Lung microvascular endothelial cell (primary cell): ENCODE measurements at regions not wholly inside any gene's neighbourhood (a gene's known extent, or its start where the extent isn't known, plus 50 kb on each side); places are given as distances from the start of the nearest gene placed in this dataset.
"Not testable (repeated sequence)": the region's sequence is repeated elsewhere in the genome, so short reads cannot be mapped to it uniquely, and the experiment has no call there.

Experiments used
- DNase-seq, 2 donors: peaks; one replicate each; pipeline versions ENCODE4 v3.0.0 to v3.0.0-alpha.2; 2010; ENCODE audit warnings: low read depth in 2 of 2

DNA sequence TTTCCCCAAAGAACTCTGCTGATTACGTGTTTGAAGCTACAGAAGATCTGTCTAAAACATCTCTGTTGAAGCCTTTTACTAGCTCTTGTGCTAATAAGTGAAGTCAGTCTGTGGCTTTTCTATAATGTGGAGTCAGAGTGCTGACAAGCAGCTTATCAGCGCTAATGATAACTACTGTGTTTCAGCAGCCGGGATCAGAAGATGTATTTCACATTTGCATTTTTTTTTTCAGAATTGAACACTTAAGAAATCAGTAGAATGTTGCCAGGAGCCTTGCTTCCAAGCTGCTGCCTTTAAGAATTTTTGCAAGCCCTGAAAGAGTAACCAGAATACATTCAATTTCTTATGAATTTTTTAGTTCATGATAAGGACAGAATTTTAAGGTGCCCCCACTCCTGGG is 519.4 kb upstream of the NR5A2 start:
- no peak for DNase-seq

DNA sequence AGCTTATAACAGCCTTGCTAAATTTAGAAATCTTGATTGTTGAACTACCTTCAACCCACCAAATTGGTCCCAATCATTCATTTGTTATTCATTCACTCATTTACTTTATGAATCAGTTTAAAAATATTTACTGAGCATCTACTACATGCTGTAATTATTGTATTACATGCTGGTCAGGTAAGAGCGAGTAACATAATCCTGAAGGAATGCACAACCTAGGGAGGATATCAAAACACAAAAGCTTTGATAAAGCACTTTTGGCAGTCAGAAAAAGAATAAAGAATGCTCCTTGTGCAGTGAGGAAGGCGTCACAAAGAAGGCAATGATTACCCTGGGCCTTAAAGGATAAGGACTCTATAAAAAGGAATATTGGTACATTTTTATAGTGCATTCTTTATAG is 518.9 kb upstream of the NR5A2 start:
- no peak for DNase-seq

DNA sequence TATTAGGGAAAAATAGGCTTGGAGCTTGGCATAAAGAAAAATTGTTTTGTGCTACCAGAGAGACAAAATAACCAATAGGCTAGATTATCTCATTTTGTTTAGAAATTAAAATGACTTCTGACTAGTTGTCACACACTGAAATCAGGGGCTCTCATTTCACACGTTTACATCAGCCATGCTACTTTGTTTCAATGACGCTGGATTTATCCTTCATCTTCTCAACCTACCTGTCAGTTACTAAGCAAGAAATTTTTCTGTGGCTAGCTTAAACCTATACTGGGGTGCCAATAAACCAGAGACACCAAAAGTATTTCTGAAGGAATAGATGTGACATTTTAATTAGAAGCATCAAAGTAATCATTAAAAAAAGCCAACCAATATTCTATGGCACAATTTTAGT is 518.1 kb upstream of the NR5A2 start:
- no peak for DNase-seq

DNA sequence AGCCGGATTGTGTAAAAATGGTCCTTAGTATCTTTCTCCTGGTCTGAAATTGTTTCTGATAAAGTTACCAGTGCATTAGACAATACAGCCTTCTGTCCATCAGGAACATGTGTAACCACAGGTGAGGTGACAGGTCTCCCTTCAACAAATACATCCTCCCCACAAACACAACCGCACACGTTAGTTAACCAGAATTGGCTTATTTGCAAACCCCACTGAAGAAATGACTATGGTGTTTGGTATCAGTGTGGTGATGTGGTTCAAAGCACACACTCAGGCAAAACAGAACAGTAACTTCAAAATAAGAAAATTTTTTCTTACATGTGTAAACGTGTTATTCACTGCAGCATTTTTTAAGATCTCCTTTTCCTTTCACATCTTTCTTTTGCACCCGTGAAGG is 517.2 kb upstream of the NR5A2 start:
- DNase-seq: no peak

DNA sequence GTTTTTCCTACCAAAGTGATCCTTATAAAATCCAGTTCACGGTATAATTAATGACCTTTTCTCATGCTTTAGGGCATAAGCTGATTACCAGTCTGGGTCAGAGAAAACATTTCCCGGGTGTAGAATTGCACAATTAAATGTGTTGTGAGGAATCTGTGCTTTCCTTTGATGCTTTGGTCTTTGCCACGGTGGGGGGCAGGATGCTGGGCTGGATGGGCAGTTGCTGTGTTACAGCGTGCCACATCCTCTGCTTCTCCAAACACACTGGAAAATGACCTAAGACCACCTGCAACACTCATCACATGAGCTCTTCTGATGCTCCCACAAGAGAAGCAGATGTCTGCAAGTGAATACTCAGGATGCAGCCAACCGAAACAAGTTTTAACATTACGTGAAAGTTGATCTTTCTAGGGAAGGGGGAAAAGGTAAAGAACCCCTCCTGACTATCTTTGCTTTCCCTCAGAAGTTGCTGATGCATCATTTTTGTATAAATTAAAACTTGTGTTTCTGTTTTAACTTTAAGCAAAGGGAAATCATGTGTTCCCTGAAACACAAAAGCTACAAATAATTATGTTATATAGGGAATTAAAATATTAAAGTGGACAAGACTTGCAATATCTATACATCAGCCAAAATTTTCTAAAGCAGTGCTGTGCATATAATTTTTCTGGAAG is 515.3 kb upstream of the NR5A2 start:
- no peak for DNase-seq

DNA sequence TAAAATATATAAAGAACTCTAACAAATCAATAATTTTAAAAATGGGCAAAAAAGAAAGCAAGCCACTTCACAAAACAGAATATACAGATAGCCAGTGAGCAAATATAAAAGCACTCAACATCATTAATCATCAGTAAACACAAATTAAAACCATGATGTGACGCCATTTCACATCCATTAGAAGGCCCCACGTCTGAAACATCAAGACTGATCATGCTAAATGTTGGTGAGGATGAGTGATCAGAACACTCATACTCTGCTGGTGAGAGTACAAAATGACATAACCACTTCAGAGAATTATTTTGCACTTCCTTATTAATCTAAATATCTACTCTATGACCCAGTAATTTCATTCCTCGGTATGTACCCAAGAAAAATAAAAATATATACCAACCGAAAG is 512.2 kb upstream of the NR5A2 start:
- no peak for DNase-seq

DNA sequence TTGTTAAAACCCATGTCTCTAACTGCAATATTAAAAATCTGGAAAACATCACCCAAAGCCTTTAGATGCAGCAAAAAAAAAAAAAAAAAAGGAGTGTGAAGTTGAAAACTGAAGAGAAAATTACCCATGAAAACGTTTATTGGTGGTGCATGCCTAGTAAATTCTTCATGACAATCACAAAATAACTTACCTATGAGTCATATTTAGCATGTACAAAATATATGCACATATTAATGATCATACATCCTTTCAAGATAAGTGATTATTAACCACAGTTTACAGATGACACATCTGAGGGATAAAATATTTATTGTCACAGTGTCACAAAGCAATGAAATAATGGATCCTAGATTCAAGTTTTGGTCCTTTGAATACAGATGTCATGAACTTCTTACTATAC is 505.2 kb upstream of the NR5A2 start:
- DNase-seq: no peak

DNA sequence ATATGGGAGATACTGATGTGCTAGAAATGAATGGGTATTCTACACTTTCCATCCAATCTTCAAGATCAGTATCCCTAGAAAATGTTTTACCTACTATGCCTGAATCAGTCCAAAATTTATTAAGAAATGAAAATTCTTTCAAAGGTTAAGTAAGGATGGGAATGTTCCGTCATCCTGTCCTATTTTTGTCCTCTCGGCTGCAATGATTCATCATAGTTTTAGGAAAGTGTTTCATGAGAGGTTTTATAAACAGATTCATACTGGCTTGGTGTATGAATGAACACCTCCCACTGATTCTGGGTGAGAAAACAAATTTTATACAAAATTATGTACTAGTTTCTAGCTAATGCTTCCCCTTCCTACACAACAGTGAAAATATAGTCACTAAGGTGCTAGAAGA is 504.6 kb upstream of the NR5A2 start:
- no peak for DNase-seq

DNA sequence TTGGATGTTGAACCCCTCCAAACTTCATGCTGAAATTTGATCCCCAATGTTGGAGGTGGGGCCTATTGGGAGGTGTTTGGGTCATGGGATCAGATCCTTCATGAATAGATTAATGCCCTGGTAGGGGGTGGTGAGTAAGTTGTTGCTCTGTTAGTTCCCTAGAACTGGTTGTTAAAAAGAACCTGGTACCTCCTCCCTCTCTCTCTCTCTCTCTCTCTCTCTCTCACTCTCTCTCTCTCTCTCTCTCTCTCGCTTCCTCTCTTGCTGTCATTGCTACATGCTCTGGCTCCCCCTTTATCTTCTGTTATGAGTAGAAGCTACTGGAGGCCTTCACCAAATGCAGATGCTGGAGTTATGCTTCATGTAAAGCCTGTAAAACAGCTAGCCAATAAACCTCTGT is 498.2 kb upstream of the NR5A2 start:
- no peak for DNase-seq

DNA sequence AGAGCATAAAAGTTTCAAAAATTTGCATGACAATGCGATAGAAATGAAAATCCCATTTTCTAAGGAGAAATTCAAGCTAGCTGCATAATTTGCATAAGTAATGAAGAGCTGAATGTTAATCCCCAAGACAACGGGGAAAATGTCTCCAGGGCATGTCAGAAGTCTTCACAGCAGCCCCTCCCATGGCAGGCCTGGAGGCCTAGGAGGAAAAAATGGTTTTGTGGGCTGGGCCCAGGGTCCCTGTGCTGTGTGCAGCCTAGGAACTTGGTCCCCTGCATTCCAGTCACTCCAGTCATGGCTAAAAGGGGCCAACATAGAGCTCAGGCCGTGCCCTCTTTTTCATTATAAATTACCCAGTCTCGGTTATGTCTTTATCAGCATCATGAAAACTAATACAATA is 494.1 kb upstream of the NR5A2 start:
- not testable (repeated sequence) for DNase-seq

DNA sequence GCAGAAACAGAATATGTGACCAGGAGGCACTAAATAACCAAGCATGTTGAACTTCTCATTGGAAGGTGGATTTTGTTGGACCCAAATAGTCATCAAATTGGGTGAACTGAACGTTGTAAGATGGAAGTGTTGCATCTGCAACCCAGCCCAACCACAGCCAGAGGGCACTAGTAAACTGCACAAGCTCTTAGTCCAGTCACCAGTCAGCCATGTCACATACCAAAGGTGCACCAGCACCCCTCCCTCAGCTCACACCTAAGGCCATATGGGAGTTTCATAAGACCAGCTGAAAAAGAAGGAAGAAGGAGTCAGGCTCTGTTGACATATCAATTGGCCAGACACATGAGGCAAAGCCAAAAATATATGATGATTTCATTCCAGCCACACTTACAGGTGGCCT is 481.7 kb upstream of the NR5A2 start:
- peak; percentile 35 to 36 for DNase-seq

DNA sequence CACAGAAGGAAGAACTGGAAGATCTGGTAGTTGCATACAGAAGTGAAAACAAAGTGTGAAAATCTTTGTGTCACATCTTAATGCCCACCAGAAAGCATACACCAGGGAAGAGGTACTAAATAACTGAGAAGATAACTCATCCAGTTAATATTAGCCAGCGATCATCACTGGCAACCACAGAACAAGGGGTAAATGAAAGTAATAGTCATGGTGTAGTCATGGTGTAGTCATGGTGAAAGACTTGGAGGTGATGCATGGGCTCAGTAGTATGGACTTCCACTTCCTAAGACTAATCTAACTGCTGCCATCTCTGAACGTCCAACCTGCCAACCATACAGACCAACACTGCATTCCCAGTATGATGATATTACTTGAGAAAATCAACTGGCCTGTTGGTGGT is 481.2 kb upstream of the NR5A2 start:
- no peak for DNase-seq

DNA sequence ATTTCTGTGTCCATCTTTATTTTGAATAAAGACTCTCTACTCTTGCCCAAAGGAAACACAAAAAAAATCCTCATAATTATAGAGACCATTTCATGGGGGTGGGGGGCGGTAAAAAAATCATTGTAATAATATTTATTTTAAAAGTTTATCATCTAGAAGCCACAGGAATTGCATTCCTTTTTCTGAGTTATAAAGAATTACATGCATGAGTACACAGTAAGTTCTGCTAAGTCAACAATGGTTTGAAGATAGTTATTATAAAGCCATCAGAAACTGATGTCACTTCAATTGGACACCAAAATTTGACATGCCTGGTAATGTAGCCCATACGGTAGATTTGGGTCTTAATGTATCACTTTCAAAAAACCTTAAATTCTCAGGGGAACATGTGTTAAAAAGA is 478.1 kb upstream of the NR5A2 start:
- no peak for DNase-seq

DNA sequence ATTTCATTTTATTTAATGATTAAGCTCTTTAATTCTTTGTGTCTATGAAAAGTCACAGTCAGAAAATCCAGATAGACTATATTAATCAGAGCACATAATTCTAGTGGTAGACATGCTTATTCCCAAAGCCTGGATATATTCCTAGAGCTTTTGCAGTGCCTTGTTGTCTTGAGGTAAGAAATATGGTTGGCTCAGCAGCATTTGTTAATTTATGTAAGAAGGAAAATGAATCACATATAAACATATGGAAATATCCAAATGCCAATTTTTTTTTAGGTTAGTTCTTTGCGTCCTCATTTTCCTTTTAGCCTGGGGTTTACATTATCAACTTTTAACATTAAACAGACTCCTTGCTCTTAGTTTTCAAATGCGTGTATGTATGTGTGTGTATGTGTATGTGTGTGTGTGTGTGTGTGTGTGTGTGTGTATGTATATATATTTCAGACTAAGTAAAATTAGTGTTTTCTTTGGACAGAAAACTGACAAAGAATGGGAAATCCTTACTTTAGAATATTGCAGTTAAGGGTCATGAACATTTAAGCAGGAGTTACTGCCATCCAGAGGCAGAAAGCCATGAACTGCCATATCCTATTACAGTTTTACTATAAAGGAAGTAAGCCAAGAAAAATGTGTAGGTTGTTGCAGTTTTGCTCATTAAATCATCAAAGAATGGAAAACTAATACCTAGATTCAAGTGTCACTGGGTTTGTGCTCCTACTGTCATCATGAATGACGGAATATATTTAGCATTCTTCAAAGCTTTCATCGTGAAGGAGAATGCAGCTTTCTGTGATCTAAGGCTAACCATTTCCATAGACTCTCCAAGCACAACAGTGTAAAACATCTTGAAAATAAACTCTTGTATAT is 477.1 kb upstream of the NR5A2 start:
- DNase-seq: no peak

DNA sequence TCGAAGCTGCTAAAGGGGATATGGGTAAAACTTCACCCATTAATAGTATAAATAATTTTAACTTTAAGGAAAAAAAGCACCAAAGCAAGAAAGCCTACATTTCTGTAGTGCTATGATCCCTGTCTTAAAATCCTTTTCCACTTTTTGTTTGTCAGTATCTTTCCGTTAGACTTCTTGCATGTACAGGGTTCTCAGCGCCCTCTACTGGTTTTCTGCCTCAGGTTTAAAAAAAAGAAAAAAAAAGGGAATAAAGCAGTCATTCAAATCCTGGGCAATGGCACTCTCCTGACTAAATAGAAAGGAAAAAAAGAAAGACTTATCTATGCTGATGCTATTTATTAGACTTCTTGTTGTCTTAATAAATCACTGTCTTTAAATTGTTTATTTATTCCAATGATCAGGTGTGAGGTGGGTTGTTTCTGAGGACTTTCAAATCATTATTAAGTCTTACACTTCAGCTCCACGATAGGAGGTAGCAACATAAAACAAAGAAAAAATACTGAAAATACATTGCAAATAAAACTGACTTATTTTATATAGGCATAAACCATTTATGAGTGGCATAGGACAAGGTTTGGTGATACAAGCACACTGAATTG is 475.4 kb upstream of the NR5A2 start:
- DNase-seq: peak; percentile 72 to 76

DNA sequence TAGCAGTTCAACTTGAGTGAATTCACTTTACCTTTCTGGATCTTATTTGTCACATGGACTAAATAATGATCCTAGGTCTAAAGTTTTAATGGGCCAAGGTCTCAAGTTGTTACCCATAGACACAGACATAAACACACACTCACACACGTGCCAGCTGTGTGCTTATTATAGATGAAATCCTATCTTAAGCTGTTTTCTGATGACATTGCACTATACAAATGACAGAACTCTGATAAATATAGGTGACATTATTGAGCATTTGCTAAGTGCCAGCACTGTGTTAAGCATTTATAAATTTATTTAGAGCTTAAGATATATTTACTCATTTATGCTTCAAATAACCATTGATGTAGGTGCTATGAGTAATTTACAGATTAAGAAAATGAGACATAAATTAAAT is 474.4 kb upstream of the NR5A2 start:
- DNase-seq: no peak

DNA sequence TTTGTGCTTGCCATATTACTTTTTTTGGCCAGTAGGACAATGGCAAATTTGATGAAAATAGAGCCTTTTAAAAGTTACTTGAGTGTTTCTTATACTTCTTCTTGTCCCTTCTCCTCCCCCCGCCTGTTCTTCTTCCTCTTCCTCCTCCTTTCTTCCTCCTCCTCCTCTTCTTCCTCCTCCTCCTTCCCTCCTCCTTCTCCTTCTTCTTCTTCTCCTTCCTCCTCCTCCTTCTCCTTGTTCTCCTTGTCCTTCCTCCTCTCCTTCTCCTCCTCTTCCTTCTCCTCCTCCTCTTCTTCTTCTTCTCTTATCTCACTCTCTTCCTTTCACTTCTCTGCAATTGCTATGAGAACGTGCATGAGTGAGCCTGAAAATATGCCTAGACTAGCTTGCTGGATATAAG is 466.2 kb upstream of the NR5A2 start:
- no peak for DNase-seq

DNA sequence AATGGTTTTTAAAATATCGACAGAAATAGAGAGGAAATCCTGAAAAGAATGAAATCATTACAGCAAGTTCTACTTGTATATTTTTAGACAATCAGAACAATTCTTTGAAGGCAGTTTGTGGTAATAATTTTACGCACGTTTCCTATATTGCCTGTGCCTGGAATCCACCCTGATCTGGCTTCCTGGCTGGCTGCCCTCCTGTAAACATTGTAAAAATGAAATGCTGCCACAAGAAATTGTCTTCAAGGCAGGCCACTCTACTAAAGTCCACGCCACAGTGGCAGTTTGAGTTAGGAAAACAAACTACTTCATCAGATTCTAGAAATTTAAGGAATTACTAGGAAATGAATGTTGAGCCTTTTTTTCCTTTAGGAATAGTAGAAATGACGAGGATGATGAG is 454.5 kb upstream of the NR5A2 start:
- peak; percentile 30 to 75 for DNase-seq

DNA sequence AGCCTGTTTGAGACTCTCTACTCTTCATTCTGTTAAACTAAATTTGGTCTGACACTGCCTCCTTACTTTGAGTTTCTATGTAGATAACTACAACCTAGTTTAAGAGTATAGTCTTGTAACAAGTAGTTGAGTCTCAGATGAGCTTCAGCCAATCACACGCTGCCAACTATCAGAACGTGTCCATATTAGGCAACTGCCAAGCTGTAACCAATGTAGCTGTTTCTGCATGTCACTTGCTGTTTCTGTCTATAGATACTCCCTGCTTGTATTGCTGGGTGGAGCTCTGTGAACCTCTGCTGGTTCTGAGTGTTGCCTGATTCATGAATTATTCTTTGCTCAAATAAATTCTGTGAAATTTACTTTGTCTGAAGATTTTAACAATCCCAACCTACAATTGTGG is 452.6 kb upstream of the NR5A2 start:
- no peak for DNase-seq

DNA sequence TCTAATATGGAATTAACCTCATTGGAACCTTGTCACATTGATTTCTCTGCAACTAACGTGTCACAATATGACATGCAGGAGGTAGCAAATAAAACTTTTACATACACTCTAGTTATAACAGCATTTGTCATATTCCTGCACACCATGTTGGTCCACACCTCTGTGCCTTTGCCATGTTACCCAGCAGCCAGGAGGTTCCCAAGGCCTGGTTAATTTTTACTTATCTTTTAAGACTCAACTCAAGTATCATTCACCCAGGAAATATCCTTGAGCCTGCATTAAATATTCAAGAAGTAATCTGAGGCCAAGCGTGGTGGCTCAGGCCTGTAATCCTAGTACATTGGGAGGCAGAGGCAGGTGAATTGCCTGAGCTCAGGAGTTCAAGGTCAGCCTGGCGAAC is 447.2 kb upstream of the NR5A2 start:
- no peak for DNase-seq

DNA sequence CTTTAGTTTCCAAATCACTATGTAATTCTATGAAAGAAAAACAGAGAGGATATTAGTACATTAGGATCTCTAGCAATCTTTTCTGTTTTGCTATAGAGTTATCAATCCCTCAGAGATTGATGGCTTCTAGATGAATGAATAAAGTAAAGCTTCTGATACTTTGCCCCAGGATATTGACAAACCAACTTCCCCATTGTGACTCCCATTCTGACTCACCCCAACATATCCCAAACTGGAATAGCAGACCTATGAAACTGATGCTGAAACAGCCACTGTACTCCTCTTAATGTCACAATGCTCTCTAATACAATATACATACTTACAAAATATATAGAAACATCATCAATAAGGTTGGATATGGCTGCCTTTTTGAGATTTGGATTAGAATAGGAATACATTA is 442.1 kb upstream of the NR5A2 start:
- DNase-seq: no peak

DNA sequence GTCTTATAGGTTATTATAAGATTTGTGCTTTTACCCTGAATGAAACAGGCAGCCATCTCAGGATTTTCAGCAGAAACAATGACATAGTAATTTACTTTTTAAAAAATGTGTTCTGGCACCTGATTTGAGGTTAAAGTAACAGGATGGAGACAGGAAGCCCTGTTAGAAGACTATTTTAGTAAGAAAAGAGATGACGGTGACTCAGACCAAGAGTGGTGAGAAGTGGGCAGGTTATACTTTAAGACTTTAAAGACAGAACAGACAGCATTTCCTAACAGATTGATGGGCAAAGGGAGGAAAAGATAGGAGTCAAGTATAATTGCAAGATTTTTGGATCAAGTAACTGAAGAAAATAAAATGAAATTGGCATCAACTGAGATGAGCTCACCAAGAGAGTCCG is 436.8 kb upstream of the NR5A2 start:
- DNase-seq: peak in 1 of 2 donors; percentile 11

DNA sequence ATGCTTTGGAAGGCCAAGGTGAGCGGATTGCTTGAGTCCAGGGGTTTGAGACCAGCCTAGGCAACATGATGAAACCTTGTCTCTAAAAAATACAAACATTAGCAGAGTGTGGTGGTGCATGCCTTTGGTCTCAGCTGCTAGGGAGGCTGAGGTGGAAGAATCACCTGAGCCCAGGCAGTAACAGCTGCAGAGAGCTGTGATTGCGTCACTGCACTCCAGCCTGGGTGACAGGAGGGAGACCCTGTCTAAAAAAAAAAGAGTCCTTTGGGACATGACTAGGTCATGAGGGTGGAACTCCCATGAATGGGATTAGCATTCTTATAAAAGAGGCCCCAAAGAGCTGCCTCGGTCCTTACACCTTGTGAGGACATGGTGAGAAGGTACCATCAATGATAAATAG is 436.0 kb upstream of the NR5A2 start:
- no peak for DNase-seq
